OCI-LY1 (cell line): ENCODE measurements at regions not wholly inside any gene's neighbourhood (a gene's known extent, or its start where the extent isn't known, plus 50 kb on each side); places are given as distances from the start of the nearest gene placed in this dataset.

Source experiments
- H2AFZ ChIP-seq: fragments of 200-600 bp; sonication (generic), shearing (Covaris generic); 2 replicates; pipeline ENCODE4 v1.6.0; 2014; ENCODE audit warnings: antibody characterized with exemption, mild to moderate bottlenecking, low read length
- H3F3A ChIP-seq: fragments of 200-600 bp; sonication (generic), shearing (Covaris generic); 2 replicates; pipeline ENCODE4 v1.6.0; 2014; ENCODE audit warnings: mild to moderate bottlenecking, antibody characterized with exemption, low read length, moderate library complexity; ENCODE audit not compliant: insufficient read depth
- H3K27ac ChIP-seq: fragments of 200-600 bp; sonication (generic); 2 replicates; pipeline ENCODE4 v1.5.1; 2014; ENCODE audit warnings: low read length, mixed run types, mild to moderate bottlenecking, low read depth; ENCODE audit not compliant: poor library complexity, severe bottlenecking
- H3K27me3 ChIP-seq: fragments of 200-600 bp; sonication (generic); 2 replicates; pipeline ENCODE4 v1.6.0; 2014; ENCODE audit warnings: antibody characterized with exemption, mild to moderate bottlenecking, low read length, moderate library complexity; ENCODE audit not compliant: insufficient read depth
- H3K36me3 ChIP-seq: fragments of 200-600 bp; sonication (generic); 2 replicates; pipeline ENCODE4 v1.6.1; 2014; ENCODE audit warnings: mild to moderate bottlenecking, antibody characterized with exemption, low read length, moderate library complexity, mixed read lengths; ENCODE audit not compliant: insufficient read depth
- H3K4me1 ChIP-seq: fragments of 200-600 bp; sonication (generic); 2 replicates; pipeline ENCODE4 v1.5.1; 2014; ENCODE audit warnings: mild to moderate bottlenecking, low read length, moderate library complexity; ENCODE audit not compliant: insufficient read depth, severe bottlenecking
- H3K4me2 ChIP-seq: fragments of 200-600 bp; sonication (generic), shearing (Covaris generic); 2 replicates; pipeline ENCODE4 v1.6.1; 2014; ENCODE audit warnings: low read length
- H3K4me3 ChIP-seq: fragments of 200-600 bp; sonication (generic); 2 replicates; pipeline ENCODE4 v1.5.1; 2014; ENCODE audit warnings: low read length, low read depth, mild to moderate bottlenecking, mixed read lengths; ENCODE audit not compliant: poor library complexity, severe bottlenecking
- H3K79me2 ChIP-seq: fragments of 200-600 bp; shearing (Covaris generic); 2 replicates; pipeline ENCODE4 v1.6.1; 2016; ENCODE audit warnings: mixed run types, low read length, mixed read lengths; ENCODE audit not compliant: insufficient read depth
- H3K9ac ChIP-seq: fragments of 200-600 bp; sonication (generic), shearing (Covaris generic); 2 replicates; pipeline ENCODE4 v1.6.1; 2014; ENCODE audit warnings: mild to moderate bottlenecking, low read length, mixed read lengths
- H3K9me2 ChIP-seq: fragments of 200-600 bp; sonication (generic), shearing (Covaris generic); 2 replicates; pipeline ENCODE4 v1.6.1; 2014; ENCODE audit warnings: low read depth, mild to moderate bottlenecking, low read length, mixed read lengths
- H3K9me3 ChIP-seq: fragments of 200-600 bp; shearing (Covaris generic); 2 replicates; pipeline ENCODE4 v1.6.1; 2014; ENCODE audit warnings: low read length, mixed read lengths
- H4K20me1 ChIP-seq: fragments of 200-600 bp; sonication (generic), shearing (Covaris generic); 2 replicates; pipeline ENCODE4 v1.6.0; 2016; ENCODE audit warnings: mild to moderate bottlenecking, low read length; ENCODE audit not compliant: insufficient read depth
- EZH2 ChIP-seq: fragments of 200-600 bp; sonication (generic), shearing (Covaris generic); IDR thresholded peaks from 2 replicates; pipeline ENCODE4 v1.8.0; 2017; ENCODE audit warnings: borderline replicate concordance, mixed run types, mild to moderate bottlenecking, antibody characterized with exemption, low read length, moderate library complexity, mixed read lengths
- TF ChIP-seq, protein P1 (sequence below): fragments of 200-600 bp; sonication (generic), shearing (Covaris generic); IDR thresholded peaks from 2 replicates; pipeline ENCODE4 v1.5.1; 2017; ENCODE audit warnings: mild to moderate bottlenecking, antibody characterized with exemption, low read length, moderate library complexity, mixed read lengths

DNA sequence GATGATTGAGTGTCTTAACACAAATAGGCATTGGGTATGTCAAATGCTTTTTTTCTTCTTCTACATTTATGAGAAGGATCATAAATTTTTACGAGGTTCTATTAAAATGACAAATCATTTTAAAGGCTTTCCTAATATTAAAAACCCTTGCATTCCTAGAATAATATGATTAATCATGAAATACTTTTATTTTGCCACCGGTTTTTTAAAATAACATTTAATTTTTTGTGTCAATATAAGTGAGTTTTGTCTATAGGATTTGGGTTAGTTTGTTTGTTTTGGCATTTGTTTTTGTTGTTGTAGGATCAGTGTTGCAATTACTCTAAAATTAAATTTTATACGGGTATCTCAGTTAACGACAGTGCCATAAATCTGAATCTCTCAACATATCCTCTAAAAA lies 169.7 kb upstream of the STK26 start:
- Histone ChIP-seq H3K4me1 (no peaks in the 10 kb centered on the region), H3F3A (no peaks in the 10 kb centered on the region), H3K79me2 (no peaks in the 10 kb centered on the region), H3K36me3 (no peaks in the 10 kb centered on the region), H2AFZ (no peak overlapping the region), H3K9me3 (no peaks in the 10 kb centered on the region), H3K27ac (no peak overlapping the region), H3K9ac (no peak overlapping the region), H3K4me2 (no peak overlapping the region), H3K27me3 (no peaks in the 10 kb centered on the region), H3K9me2 (no peaks in the 10 kb centered on the region), H4K20me1 (no peaks in the 10 kb centered on the region), H3K4me3 (no peak overlapping the region)
- TF ChIP-seq EZH2 = no peak
- TF ChIP-seq, protein P1, sequence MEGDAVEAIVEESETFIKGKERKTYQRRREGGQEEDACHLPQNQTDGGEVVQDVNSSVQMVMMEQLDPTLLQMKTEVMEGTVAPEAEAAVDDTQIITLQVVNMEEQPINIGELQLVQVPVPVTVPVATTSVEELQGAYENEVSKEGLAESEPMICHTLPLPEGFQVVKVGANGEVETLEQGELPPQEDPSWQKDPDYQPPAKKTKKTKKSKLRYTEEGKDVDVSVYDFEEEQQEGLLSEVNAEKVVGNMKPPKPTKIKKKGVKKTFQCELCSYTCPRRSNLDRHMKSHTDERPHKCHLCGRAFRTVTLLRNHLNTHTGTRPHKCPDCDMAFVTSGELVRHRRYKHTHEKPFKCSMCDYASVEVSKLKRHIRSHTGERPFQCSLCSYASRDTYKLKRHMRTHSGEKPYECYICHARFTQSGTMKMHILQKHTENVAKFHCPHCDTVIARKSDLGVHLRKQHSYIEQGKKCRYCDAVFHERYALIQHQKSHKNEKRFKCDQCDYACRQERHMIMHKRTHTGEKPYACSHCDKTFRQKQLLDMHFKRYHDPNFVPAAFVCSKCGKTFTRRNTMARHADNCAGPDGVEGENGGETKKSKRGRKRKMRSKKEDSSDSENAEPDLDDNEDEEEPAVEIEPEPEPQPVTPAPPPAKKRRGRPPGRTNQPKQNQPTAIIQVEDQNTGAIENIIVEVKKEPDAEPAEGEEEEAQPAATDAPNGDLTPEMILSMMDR = no peak

GRCh38 chrX:131854581-131854980 lies 168.5 kb upstream of the STK26 start:
- Histone ChIP-seq H3K9me3 (no peaks in the 10 kb centered on the region), H3F3A (no peaks in the 10 kb centered on the region), H4K20me1 (no peaks in the 10 kb centered on the region), H3K4me2 (no peak overlapping the region), H2AFZ (no peak overlapping the region), H3K27ac (no peak overlapping the region), H3K4me1 (no peaks in the 10 kb centered on the region), H3K79me2 (no peaks in the 10 kb centered on the region), H3K27me3 (no peaks in the 10 kb centered on the region), H3K36me3 (no peaks in the 10 kb centered on the region), H3K4me3 (no peak overlapping the region), H3K9ac (no peak overlapping the region), H3K9me2 (no peaks in the 10 kb centered on the region)
- TF ChIP-seq, protein P1 = peak; percentile 34; the same call in 1 of the 2 replicates
- no peak for TF ChIP-seq EZH2

DNA sequence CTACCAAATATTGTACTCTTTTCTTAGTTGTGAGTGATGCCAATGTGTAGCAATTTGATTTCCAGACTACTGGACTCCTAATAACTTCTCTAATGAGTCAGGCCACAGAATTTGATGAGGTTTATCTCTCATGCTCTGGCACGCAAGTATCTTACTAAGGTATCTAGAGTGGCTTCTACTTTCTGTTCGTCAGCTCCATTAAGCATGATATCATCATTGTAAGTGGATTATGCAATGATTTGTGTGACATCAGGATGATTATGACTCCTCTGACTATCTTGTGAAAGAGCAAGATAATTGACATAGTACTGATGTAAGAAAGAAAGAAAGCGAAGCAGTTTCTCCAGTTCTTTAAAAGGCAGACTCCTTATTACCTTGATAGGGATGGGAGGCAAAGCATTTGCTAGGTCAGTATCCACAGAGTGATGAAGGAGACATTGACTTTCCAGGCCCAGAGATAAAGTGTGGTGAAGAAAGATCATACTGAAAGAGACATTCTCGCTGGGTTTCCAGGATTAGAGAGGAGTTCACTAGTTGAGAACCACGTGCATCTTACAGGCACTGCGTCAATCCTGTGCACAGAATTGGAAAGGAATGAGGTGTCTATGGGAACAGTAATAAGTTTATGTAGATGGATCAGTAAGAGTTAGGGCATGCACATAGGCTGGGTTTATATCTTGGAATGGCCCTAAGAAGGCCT lies 161.9 kb upstream of the STK26 start:
- Histone ChIP-seq H3K4me1 (no peaks in the 10 kb centered on the region), H3K9me2 (no peaks in the 10 kb centered on the region), H3K79me2 (no peaks in the 10 kb centered on the region), H3K27ac (no peak overlapping the region), H2AFZ (no peak overlapping the region), H3F3A (no peaks in the 10 kb centered on the region), H3K9me3 (no peaks in the 10 kb centered on the region), H3K4me2 (no peak overlapping the region), H3K27me3 (no peaks in the 10 kb centered on the region), H3K9ac (no peak overlapping the region), H3K4me3 (no peak overlapping the region), H3K36me3 (no peaks in the 10 kb centered on the region), H4K20me1 (no peaks in the 10 kb centered on the region)
- TF ChIP-seq, protein P1 = no peak
- no peak for TF ChIP-seq EZH2
